H9 (cell line): ENCODE measurements at regions not wholly inside any gene's neighbourhood (a gene's known extent, or its start where the extent isn't known, plus 50 kb on each side); places are given as distances from the start of the nearest gene placed in this dataset.

Experiments used
- DNase-seq: peaks from one replicate; pipeline ENCODE4 v3.0.0-alpha.2; 2017
- H2AFZ ChIP-seq: one replicate; pipeline ENCODE4 v1.6.1; 2013; ENCODE audit warnings: mild to moderate bottlenecking, low read length, control low read depth, moderate library complexity
- H2AK5ac ChIP-seq: 2 replicates; pipeline ENCODE4 v1.6.1; 2013; ENCODE audit warnings: low read length, control low read depth, mixed read lengths; ENCODE audit not compliant: insufficient read length
- H2BK120ac ChIP-seq: one replicate; pipeline ENCODE4 v1.6.1; 2013; ENCODE audit warnings: low read depth, mild to moderate bottlenecking, low read length, control low read depth, inconsistent platforms; ENCODE audit not compliant: poor library complexity, severe bottlenecking
- H2BK12ac ChIP-seq: 2 replicates; pipeline ENCODE4 v1.6.1; 2013; ENCODE audit warnings: low read length, control low read depth, mixed read lengths, low read depth; ENCODE audit not compliant: insufficient read length
- H2BK15ac ChIP-seq: 2 replicates; pipeline ENCODE4 v1.6.1; 2013; ENCODE audit warnings: low read depth, low read length, control low read depth
- H2BK20ac ChIP-seq: one replicate; pipeline ENCODE4 v1.6.1; 2013; ENCODE audit warnings: low read depth, mild to moderate bottlenecking, low read length, control low read depth, inconsistent platforms; ENCODE audit not compliant: poor library complexity, severe bottlenecking
- H2BK5ac ChIP-seq: 2 replicates; pipeline ENCODE4 v1.6.1; 2013; ENCODE audit warnings: low read length, control low read depth, mixed read lengths; ENCODE audit not compliant: insufficient read length
- H3K14ac ChIP-seq: 2 replicates; pipeline ENCODE4 v1.6.1; 2013; ENCODE audit warnings: low read length, control low read depth; ENCODE audit not compliant: insufficient read depth
- H3K18ac ChIP-seq: 2 replicates; pipeline ENCODE4 v1.6.1; 2013; ENCODE audit warnings: low read depth, mild to moderate bottlenecking, mixed read lengths, low read length, control low read depth; ENCODE audit not compliant: insufficient read length
- H3K23ac ChIP-seq: 2 replicates; pipeline ENCODE4 v1.6.1; 2013; ENCODE audit warnings: low read length, control low read depth, mixed read lengths, low read depth; ENCODE audit not compliant: insufficient read length
- H3K23me2 ChIP-seq: 2 replicates; pipeline ENCODE4 v1.6.1; 2013; ENCODE audit warnings: low read depth, mild to moderate bottlenecking, mixed read lengths, low read length, control low read depth; ENCODE audit not compliant: insufficient read length, poor library complexity, severe bottlenecking
- H3K27ac ChIP-seq: 2 replicates; pipeline ENCODE4 v1.5.1; 2013; ENCODE audit warnings: low read length, control low read depth, mixed read lengths, low read depth; ENCODE audit not compliant: insufficient read length
- H3K27me3 ChIP-seq: 2 replicates; pipeline ENCODE4 v1.6.1; 2013; ENCODE audit warnings: low read length, control low read depth, inconsistent platforms; ENCODE audit not compliant: insufficient read depth
- H3K4ac ChIP-seq: 2 replicates; pipeline ENCODE4 v1.6.1; 2013; ENCODE audit warnings: low read depth, mild to moderate bottlenecking, control low read depth, inconsistent platforms, low read length, moderate library complexity
- H3K4me1 ChIP-seq: 2 replicates; pipeline ENCODE4 v1.6.1; 2013; ENCODE audit warnings: low read length, control low read depth, inconsistent platforms; ENCODE audit not compliant: insufficient read depth
- H3K4me2 ChIP-seq: 2 replicates; pipeline ENCODE4 v1.6.1; 2013; ENCODE audit warnings: low read length, control low read depth, mixed read lengths; ENCODE audit not compliant: insufficient read length, insufficient read depth
- H3K56ac ChIP-seq: 2 replicates; pipeline ENCODE4 v1.6.1; 2013; ENCODE audit warnings: low read depth, mild to moderate bottlenecking, mixed read lengths, low read length, control low read depth; ENCODE audit not compliant: insufficient read length
- H3K79me1 ChIP-seq: 2 replicates; pipeline ENCODE4 v1.6.1; 2013; ENCODE audit warnings: low read depth, mild to moderate bottlenecking, moderate library complexity, low read length, control low read depth, inconsistent platforms; ENCODE audit not compliant: insufficient read depth, poor library complexity, severe bottlenecking
- H3K79me2 ChIP-seq: 2 replicates; pipeline ENCODE4 v1.6.1; 2013; ENCODE audit warnings: low read length, control low read depth, inconsistent platforms; ENCODE audit not compliant: insufficient read depth
- H3K9ac ChIP-seq: 2 replicates; pipeline ENCODE4 v1.6.1; 2013; ENCODE audit warnings: low read length, control low read depth, mixed read lengths; ENCODE audit not compliant: insufficient read length; ENCODE audit errors: extremely low read depth
- H3K9me3 ChIP-seq: one replicate; pipeline ENCODE4 v1.6.1; 2013; ENCODE audit warnings: low read depth, low read length, inconsistent platforms; ENCODE audit not compliant: control insufficient read depth
- H3T11ph ChIP-seq: one replicate; pipeline ENCODE4 v1.6.1; 2013; ENCODE audit warnings: mild to moderate bottlenecking, low read length, control low read depth, inconsistent platforms
- H4K20me1 ChIP-seq: one replicate; pipeline ENCODE4 v1.6.1; 2013; ENCODE audit not compliant: control insufficient read depth, insufficient read length, insufficient read depth
- H4K5ac ChIP-seq: 2 replicates; pipeline ENCODE4 v1.6.1; 2013; ENCODE audit warnings: low read depth, mild to moderate bottlenecking, mixed read lengths, low read length, control low read depth; ENCODE audit not compliant: insufficient read length
- H4K8ac ChIP-seq: replicated peaks from 2 replicates; pipeline ENCODE4 v1.6.1; 2013; ENCODE audit warnings: low read length, control low read depth, mixed read lengths, low read depth; ENCODE audit not compliant: insufficient read length
- H4K91ac ChIP-seq: 2 replicates; pipeline ENCODE4 v1.6.1; 2013; ENCODE audit warnings: low read depth, mild to moderate bottlenecking, moderate library complexity, mixed read lengths, low read length, control low read depth; ENCODE audit not compliant: insufficient read length
- H3K27ac Mint-ChIP-seq, 3 experiments: 2 replicates in 2 of 3; 3 replicates in 1 of 3; pipeline ENCODE4 v1.8.0; 2020 to 2021; ENCODE audit warnings: mixed read lengths in 3 of 3, mild to moderate bottlenecking in 1 of 3, moderate library complexity in 1 of 3
- H3K27me3 Mint-ChIP-seq: 2 replicates; pipeline ENCODE4 v1.8.0; 2021; ENCODE audit warnings: low read depth, mild to moderate bottlenecking, moderate library complexity, mixed read lengths
- H3K36me3 Mint-ChIP-seq, 3 experiments: 2 replicates in 2 of 3; 3 replicates in 1 of 3; pipeline ENCODE4 v1.8.0; 2020 to 2021; ENCODE audit warnings: low read depth in 3 of 3, mixed read lengths in 3 of 3; ENCODE audit not compliant: insufficient read depth in 1 of 3
- H3K4me1 Mint-ChIP-seq, 2 experiments: 2 replicates each; pipeline ENCODE4 v1.8.0; 2020; ENCODE audit warnings: mixed read lengths in 2 of 2
- H3K4me3 Mint-ChIP-seq, 2 experiments: 2 replicates in 1 of 2; 3 replicates in 1 of 2; pipeline ENCODE4 v1.8.0; 2020 to 2021; ENCODE audit warnings: mild to moderate bottlenecking in 2 of 2, mixed read lengths in 2 of 2, moderate library complexity in 1 of 2
- H3K9me3 Mint-ChIP-seq, 2 experiments: 2 replicates in 1 of 2; 3 replicates in 1 of 2; pipeline ENCODE4 v1.8.0; 2020; ENCODE audit warnings: mild to moderate bottlenecking in 2 of 2, mixed read lengths in 2 of 2, moderate library complexity in 1 of 2
- CTCF ChIP-seq: fragments of 200-600 bp; sonication (generic); conservative IDR thresholded peaks from 3 replicates; pipeline ENCODE4 v1.8.0; 2021; ENCODE audit warnings: antibody characterized with exemption, mild to moderate bottlenecking
- WGBS: extraction: QIAGEN DNeasy Blood & Tissue Kit; methylation state at CpG from one replicate; pipeline ENCODE4 v1.1.7; 2013; ENCODE audit warnings: missing lambda C conversion rate, low lambda C conversion rate, mixed read lengths; ENCODE audit not compliant: insufficient read length; ENCODE audit errors: extremely low coverage; 5-methylcytosine and 5-hydroxymethylcytosine counted together

- Histone ChIP-seq H2BK120ac (no peak overlapping the region), H3K79me1 (no peaks in the 10 kb centered on the region), H3K4me2 (no peak overlapping the region), H3K56ac (no peak overlapping the region), H4K91ac (no peak overlapping the region), H2AFZ (no peak overlapping the region), H3K79me2 (no peaks in the 10 kb centered on the region), H3K18ac (no peak overlapping the region), H4K20me1 (no peaks in the 10 kb centered on the region), H3K23me2 (no peaks in the 10 kb centered on the region), H3K14ac (no peak overlapping the region), H3K4me1 (no peaks in the 10 kb centered on the region), H3K9me3 (no peaks in the 10 kb centered on the region), H3K27ac (no peak overlapping the region), H4K8ac (no peak overlapping the region), H2BK12ac (no peak overlapping the region), H2AK5ac (no peak overlapping the region), H2BK20ac (no peak overlapping the region), H2BK15ac (no peak overlapping the region), H3K27me3 (no peaks in the 10 kb centered on the region), H2BK5ac (no peak overlapping the region), H4K5ac (no peak overlapping the region), H3K23ac (no peak overlapping the region), H3K9ac (no peak overlapping the region), H3K4ac (no peak overlapping the region), H3T11ph (no peak overlapping the region)
- Mint-ChIP-seq H3K4me1 (no peaks in the 10 kb centered on the region), H3K36me3 (peaks cover 0 to 3% (median 0%) of the 10 kb centered on the region in 3 experiments; a peak in 1 of 7 replicates), H3K4me3 (no peak overlapping the region), H3K9me3 (peaks cover 0 to 5% of the 10 kb centered on the region in 2 experiments; a peak in 3 of 5 replicates), H3K27me3 (peaks cover 2% of the 10 kb centered on the region; the same call in 1 of the 2 replicates), H3K27ac (no peak overlapping the region)
- no peak for TF ChIP-seq CTCF
- DNase-seq: no peak
- WGBS: no CpG with 5 or more reads among the region's 3 CpGs
Observed at GRCh38 chr11:11210446-11210845, 142.6 kb downstream of the CSNK2A3 start.
